Stimulated activated CD8-positive, alpha-beta memory T cell treated with anti-CD3 and anti-CD28 coated beads, Interleukin-2, amount 100 ng/mL, for 48 hours (primary cell): ENCODE measurements at regions not wholly inside any gene's neighbourhood (a gene's known extent, or its start where the extent isn't known, plus 50 kb on each side); places are given as distances from the start of the nearest gene placed in this dataset.

Experiments
- DNase-seq, 2 donors: peaks; one replicate each; pipeline ENCODE4 v3.0.0-alpha.2; 2020; ENCODE audit warnings: low read depth in 2 of 2

DNA sequence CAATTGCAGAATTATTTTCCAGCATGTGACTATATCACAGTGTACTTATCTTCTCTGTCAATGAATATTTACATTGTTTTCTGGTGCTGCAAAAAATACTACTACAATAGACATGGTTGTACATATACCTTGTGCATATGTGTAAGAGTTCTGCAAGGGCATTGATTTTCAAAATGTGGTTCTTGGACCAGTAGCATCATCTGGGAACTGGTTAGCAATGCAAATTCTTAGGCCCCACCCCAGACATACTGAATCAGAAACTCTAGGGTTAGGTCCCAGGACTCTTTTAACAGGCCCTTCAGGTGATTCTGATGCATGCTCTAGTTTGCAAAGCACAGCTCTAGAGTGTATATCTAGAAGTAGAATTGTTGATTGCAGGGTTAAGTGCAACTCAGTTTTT is 292.3 kb downstream of the ZNF621 start:
- DNase-seq: no peak

DNA sequence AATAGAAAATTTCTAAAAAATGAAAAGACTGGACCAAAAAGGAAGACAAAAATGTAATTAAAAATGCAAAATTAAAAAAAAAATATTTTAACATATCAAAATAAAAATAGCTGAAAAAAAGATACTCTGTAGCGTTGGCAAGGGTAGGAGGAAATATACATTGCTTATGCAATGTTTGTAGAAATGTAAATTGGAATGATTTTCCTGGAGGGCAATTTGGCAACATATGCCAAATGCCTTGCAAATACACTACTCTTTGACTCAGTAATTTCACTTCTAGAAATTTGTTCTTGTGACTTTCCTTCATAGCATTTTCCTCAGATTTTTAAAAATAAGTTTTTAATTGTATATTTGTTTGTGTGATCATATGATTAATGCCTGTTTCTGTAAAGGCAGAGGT is 296.6 kb downstream of the ZNF621 start:
- no peak for DNase-seq

DNA sequence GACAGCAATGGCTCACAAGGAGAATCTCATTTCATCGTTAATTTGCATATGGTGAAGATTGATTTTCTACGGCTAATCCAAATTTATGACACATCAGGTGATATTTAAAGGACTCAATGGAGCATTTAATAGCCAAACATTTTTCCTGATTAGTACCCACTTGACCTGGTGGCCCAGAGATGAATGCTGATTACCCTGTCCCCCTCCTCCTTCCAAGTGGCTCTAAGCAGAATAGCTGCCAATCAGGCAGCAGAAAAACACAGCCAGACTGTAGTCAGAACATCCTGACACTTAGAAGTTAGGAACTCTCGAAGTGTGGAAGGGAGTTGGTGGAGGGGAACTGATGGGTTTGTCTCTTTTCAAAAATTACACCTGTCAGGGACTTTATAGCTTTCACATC is 302.5 kb downstream of the ZNF621 start:
- DNase-seq: no peak

DNA sequence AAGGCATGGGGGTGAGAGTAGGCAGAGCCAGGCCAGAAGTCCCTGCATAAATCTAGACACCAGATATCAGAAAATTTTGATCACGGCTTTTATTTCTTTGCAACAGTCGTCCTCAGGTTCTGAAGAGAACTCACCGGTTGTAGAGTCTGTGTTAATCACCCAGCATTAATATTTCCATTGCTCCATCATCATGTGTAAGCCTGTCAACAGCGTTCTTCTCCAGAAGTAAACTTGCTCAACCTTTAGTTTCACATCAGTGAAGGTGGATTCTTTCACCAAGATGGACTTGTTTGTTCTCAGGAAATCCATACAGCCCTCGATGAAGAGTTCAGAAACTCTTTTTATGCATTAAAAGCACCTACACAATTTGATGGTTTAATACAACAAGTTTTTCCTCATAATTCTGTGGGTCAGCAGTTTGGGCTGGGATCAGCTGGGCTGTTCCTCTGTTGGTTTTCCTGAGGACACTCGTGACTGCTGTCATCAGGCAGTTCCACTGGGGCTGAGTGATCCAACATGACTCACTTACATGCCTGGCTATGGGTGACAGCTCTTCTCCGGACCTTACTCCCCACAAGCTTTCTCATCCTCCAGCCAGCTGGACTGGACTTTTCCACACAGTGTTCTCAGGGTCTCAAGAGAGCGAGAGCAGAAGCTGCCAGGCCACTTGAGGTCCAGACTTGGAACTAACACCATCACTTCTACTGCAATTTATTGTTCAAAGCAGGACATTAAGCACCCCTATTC is 303.4 kb downstream of the ZNF621 start:
- no peak for DNase-seq

DNA sequence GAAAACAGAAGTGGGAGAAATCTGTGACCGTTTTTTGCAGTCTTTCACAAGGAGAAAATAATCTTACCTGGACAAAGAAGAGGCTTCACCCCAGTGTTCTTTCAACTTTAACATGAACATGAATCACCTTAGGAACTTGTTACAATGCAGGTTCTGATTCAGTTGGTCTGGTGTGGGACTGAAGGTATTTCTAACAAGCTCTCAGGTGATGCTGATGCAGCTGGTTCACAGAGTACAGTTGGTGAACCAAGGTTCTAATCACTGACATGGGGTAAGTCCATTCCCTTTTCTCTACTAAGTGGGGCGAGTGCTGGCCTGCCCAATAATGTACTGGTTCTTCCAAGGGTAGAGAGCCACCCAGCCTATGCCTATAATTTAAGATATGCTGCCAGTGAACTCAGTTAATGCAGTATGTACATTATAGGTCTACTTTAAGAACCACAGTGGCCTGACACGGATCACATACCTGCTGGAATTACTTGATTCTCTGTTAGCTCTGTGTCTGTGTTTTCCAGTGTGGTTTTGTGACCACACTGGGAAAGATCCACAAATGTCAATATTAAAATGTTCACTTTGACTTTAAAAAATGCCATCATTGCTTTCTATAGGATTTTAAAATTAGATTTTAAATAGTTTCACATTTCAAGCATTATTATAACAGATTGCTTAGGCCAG is 304.1 kb downstream of the ZNF621 start:
- no peak for DNase-seq

DNA sequence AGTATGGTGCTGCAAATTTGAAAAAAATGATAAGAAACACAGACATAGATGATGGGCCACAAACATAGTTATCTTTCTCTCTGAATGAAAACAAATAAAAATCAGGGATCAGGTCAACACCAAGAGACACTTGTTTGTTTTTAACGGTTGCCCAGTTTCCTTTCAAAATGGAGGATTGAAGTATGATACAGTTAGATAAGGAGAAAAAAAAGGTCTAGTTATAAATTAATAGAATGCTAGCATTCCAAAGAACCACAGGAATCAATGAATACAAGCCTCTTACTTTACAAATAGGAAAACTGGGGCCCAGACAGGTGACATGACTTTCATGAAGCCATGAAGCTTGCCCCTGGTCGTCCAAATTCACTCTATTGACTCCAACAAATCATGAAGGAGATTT is 305.1 kb downstream of the ZNF621 start:
- DNase-seq: no peak

DNA sequence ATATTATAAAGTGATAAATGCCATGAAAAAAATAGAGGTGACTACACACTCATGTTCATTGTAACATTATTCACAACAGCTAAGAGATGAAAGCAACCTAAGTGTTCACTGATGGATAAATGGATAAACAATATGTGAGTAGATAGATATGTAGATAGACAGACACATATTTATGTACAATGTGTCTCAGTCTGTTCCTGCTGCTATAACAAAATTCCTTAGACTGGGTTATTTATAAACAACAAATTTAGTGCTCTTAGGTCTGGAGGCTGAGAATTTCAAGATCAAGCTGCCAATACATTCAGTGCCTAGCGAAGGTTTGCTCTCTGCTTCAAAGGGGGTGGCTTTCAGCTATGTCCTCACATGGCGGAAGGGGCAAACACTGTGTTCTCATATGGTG is 312.5 kb downstream of the ZNF621 start:
- DNase-seq: no peak

DNA sequence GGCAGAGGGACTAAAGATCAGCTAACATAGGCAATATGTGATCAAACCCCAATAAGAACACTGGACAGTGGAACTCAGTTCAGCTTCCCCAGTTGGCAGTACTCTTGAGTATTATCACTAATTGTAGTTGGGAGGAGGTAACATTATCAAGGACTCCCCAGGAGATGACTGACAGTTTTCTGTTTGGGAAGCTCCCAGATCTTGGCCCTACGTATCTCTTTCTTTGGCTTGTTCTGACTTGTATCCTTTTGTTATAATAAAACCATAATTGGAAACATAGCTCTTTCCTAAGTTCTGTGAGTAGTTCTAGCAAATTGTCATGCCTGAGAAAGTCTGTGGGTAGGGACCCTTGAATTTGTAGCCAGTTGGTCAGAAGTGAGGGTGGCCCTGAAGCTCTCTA is 316.4 kb downstream of the ZNF621 start:
- DNase-seq: no peak

DNA sequence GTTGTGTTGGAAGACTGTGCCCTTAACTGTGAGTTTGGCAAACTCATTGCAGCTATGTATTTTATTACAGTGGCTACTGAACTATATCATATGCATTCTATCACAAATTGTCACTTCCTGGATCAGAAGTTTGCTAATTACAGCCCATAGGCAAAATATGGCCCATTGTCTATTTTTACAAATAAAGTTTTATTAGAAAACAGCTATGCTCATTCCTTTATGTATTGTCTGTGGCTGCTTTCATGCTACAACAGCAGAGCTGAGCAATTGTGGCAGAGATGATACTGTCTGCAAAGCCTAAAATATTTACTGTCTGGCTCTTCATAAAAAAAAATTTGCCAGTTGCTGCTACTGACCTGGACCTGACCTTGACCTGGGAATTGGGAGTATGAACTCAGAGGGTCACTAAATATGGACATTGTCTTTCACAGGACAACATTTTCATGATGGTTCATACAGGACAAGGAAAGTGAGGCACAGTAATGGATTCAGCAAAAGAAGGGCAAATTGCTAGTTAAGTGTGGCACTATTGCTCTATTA is 316.9 kb downstream of the ZNF621 start:
- no peak for DNase-seq

DNA sequence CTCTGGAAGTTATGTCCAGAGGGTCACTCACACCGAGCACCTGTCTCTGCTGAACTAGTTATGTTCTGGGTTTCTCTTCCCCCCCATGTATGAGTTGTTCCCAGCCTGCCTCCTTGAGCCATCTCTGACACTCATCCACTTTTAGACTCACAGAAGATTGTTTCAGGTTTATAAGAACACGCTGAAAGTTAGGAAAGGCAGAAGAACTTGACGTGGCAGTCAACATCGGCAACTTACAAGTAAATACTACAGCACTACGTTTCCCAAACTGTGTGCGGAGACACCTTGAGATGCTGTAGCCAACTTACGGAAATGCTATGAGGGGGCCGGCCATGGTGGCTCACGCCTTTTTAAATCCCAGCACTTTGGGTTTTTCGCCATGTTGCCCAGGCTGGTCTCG is 318.0 kb downstream of the ZNF621 start:
- no peak for DNase-seq

DNA sequence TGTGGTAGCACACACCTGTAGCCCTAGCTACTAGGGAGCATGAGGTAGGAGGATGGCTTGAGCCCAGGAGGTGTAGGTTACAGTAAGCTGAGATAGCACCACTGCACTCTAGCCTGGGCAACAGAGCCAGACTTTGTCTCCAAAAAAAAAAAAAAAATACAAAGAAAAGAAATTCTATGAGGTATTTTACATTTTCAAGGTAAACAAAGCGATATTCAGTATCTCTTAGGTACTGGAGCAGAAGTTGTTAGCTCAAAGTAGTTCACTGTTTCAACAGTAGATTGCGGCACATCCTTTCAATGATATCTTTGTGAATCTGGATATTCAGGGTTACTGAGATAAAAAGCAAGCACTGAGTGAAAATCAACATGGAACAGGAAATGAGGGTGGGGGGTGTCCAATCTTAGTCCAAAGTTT is 318.5 kb downstream of the ZNF621 start:
- DNase-seq: no peak

DNA sequence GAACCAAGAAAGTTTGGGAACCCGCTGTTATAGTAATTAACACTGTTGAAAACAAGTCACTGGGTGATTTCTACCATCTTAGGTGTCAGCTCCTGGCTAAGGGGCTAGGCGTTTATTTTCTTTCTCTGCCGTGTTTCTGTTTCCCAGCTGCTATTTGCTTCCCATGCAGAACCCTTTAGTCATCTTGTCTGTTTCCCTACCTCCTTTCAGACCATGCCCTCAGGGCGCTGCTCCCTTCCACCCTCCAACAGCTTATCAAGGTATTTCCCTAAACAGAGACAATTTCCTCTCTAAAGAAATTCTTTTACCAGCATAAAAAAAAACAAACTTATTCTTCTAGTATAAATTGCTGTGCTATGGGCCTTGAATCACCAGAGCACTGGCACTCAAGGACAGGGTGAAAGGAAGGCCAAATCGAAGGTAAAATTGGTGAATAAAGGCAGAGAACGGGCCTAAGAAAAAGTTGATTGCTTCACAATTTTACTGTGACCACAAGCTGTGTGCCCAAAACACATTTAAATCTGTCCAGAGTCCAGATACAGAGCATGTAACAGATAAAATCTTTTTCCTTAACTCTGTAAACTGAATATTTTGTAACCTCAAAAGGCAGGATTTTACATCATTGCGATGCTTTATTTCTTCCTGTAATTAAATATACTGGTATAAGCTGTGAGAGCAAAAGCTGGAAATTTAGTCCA is 319.2 kb downstream of the ZNF621 start:
- DNase-seq: no peak

DNA sequence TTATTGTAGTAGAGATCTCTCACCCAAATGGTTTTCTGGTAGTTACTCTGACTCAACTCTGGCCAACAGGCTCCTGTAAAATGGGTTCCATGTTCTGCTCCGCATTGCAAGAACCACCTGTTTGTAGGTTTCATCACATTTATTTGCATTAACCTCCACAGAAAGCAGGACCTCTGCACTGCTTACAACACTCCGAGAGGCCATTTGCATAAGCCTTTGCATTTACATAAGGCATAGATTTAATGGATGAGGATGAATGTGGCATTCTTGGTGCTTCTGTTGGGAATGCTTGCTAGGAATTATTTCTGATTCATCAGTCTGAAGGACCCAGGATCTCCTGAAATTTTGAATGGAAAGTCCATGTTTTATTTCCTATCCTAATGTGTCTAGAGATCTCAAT is 320.1 kb downstream of the ZNF621 start:
- no peak for DNase-seq

DNA sequence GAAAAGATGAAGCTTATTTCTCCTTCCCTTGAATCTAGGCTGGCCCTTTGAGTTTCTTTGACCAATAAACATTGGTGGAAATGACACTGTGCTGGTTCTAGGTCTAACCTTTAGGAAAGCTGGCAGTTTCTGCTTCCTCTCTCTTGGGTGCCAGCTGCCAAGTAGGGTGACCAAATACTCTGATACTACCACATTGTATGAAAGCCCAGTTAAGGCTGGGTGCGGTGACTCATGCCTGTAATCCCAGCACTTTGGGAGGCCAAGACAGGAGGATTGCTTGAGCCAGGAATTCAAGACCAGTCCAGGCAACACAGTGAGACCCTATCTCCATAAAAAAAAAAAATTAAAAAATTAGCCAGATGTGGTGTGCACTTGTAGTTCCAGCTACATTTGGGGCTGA is 320.7 kb downstream of the ZNF621 start:
- no peak for DNase-seq

DNA sequence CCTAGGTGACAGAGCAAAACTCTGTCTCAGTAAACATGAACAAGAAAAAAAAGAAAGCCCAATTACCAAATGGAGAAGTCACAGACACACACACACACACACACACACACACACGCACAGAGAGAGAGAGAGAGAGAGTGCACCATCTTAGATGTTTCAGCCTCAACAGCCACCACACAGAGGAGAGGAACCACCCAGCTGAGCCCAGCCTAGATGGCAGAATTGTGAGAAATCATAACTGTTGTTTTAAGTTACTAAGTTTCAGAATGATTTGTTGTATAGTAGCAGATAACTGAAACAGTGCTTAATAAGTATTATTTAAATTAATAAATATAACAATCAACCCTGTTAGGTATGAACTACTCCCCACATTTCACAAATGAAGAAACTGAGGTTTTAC is 321.2 kb downstream of the ZNF621 start:
- no peak for DNase-seq

DNA sequence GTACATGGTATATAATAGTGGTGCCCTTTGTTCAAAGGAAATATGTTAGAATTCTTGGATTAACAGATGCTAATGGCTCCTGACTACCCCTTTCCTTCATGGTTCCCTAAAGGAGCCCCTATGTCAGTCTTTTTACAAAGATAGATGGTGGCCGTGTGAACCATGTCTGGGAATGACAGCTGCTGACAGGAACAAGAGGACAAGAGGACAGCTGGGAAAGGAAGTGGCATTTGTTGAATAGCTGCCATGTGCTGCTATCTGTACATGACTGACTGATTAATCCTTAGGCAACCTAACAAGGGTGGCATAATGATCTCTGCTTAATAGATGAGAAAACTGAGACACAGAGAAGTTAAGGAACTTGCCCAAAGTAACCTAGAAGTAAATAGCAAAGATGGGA is 321.7 kb downstream of the ZNF621 start:
- DNase-seq: no peak

DNA sequence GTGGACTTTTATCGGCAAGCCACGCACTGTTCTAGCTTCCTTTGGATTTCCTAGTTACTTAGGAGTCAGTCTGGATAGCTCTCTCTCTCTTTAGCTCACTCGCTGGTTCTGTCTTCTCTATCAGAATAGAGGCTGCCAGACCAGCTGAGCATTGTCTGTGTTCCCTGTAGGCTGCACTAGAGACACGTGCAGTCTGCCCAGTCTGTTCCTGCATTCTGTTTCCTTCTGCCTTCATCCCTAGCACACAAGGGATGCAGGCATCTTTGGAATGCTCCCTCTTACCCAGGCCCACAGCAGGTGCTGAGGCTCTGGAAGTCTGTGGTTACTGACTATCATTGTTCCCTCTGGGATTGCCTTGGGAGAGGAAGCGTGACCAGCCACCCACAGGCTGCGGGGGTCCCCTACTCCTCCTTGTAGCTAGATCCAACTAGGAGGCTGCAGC is 322.8 kb downstream of the ZNF621 start:
- no peak for DNase-seq

DNA sequence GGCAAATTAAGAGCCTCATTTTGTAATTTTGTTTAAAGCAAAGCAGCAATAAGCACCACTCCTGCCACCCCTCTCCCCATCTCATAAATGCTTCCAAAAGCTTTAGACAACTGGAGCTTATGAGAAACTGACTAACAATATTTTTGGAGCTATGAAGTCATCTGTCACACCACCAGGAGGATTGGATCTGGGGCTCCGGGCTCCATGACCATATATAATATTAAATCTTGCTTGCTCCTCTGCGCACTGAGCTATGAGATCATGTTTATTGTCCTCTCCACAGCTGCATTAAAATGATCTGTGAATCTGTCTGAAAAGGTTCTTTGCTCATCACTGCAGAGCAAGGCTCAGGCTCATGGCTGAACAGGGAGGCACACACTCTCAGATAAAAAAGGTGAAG is 323.7 kb downstream of the ZNF621 start:
- DNase-seq: no peak

DNA sequence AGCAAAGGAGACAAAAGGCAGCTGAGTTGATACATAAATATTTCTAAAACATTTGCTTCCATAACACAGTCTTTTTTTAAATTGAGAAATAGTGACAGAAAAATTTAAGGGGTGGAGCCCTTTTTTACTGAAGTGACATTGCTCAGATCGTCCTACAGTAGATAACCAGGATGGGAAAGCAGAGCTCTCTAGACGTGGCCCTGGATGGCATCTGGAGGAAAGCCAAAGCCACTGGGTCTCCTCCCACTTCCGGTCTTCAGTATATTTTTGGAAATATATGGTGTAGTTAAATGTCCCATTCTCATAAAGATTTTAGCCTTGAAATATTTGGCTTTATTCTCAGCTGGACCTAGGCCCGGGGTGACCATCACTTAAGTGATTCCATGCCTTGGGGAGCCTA is 326.1 kb downstream of the ZNF621 start:
- DNase-seq: no peak

DNA sequence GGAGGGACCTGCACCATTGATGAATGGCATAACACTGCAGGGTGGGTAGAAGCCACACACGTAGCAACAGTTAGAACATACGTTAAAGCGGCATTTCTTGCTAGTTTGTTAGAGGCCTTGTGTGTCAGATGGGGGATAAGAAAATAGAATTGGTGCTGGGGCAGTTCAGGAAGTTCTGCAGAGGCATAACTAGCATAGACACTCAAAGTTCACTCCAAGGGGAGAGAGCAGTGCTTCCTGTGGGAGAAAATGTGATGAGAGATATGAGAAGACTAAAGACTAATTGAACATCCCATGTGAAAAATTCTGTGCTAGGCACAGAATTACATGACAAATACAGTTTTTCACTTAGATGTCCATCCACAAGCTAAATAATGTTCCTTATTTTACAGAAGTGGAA is 327.1 kb downstream of the ZNF621 start:
- no peak for DNase-seq

DNA sequence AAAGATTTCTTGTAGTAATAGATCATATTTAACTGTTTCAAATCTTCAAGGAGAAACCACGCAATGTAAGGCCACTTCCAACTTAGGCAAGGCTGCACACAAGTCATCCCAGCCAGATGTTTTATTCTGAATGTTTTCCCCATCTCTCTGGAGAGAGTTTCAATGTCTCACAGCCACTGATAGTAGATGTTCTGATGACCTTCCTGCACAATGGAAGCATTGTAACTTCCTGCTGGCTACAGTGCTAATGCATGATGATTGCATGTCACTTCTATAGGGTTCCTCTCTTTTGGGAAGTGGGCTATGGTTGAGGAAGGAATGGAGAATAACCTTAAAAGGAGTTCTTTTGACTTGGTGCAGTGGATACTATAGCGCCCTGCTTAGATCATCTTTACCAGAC is 328.0 kb downstream of the ZNF621 start:
- DNase-seq: no peak

DNA sequence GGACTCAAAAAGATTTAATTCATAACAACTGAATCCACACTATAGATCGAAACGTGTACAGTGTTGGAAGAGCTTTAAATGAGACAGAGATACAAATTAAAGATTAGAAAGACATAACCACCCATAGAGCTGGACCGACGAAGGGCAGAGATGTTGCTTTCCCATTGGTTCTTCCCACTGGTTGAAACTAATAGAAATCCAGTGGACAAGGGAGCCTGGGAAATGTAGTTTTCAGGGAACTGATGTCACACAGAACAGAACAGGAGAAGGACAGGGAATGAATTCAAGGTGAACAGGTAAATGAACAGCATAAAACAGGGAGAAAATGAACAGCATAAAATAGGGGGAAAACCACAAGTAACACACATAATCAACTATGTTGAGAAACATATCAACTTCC is 328.7 kb downstream of the ZNF621 start:
- no peak for DNase-seq

DNA sequence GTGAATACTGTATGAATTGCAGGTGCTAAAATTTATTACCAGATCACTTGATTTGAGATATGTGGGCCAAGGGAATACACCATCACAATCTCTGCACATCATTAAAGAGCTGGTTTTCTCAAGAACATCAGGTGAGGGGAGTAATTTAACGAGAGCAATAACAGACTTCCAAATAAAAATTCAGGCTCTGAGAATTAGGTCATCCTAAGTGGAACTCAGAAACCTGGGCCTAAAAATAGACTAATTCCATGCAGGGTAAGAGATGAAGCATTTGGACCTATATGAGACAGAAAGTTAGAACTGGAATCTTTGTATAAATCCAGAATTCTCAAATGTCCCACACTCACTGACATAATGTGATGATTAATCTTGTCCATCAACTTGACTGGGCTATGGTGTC is 331.1 kb downstream of the ZNF621 start:
- no peak for DNase-seq
